Kidney tubule cell (primary cell): ENCODE measurements at regions not wholly inside any gene's neighbourhood (a gene's known extent, or its start where the extent isn't known, plus 50 kb on each side); places are given as distances from the start of the nearest gene placed in this dataset.
A peak's percentile ranks its signal among the peaks of the same experiment; 100 is the strongest.
"Not testable (repeated sequence)": the region's sequence is repeated elsewhere in the genome, so short reads cannot be mapped to it uniquely, and the experiment has no call there.

Experiments
- DNase-seq: peaks from one replicate; pipeline ENCODE4 v3.0.0-alpha.2; 2018; ENCODE audit warnings: low spot score

GRCh38 chr15:22259881-22260421 lies 179.6 kb downstream of the OR4M2 start:
- DNase-seq: no peak

GRCh38 chr15:22262613-22263020 lies 182.3 kb downstream of the OR4M2 start:
- peak; percentile 13 for DNase-seq

- no peak for DNase-seq
Measured at GRCh38 chr15:22263738-22264137, 183.4 kb downstream of the OR4M2 start.

- DNase-seq: not testable (repeated sequence)
Measured at GRCh38 chr15:22264272-22264671, 183.9 kb downstream of the OR4M2 start.

- peak; percentile 18 for DNase-seq
Measured at GRCh38 chr15:22265056-22265945, 185.0 kb downstream of the OR4M2 start.

- DNase-seq: no peak
Measured at GRCh38 chr15:22265970-22266369, 185.6 kb downstream of the OR4M2 start.

- DNase-seq: no peak
Measured at GRCh38 chr15:22267761-22268160, 187.4 kb downstream of the OR4M2 start.

GRCh38 chr15:22268201-22268600 lies 187.9 kb downstream of the OR4M2 start:
- not testable (repeated sequence) for DNase-seq

- not testable (repeated sequence) for DNase-seq
Measured at GRCh38 chr15:22268654-22269053, 188.3 kb downstream of the OR4M2 start.

- not testable (repeated sequence) for DNase-seq
Measured at GRCh38 chr15:22272286-22273160, 186.2 kb upstream of the GOLGA6L22 start.

- DNase-seq: not testable (repeated sequence)
Measured at GRCh38 chr15:22273185-22273584, 185.5 kb upstream of the GOLGA6L22 start.

- DNase-seq: not testable (repeated sequence)
Measured at GRCh38 chr15:22274376-22274775, 184.3 kb upstream of the GOLGA6L22 start.

GRCh38 chr15:22280770-22281169 lies 177.9 kb upstream of the GOLGA6L22 start:
- DNase-seq: not testable (repeated sequence)

- DNase-seq: not testable (repeated sequence)
Measured at GRCh38 chr15:22282794-22283533, 175.7 kb upstream of the GOLGA6L22 start.

- DNase-seq: not testable (repeated sequence)
Measured at GRCh38 chr15:22284795-22285420, 173.8 kb upstream of the GOLGA6L22 start.

GRCh38 chr15:22291054-22291453 lies 167.6 kb upstream of the GOLGA6L22 start:
- not testable (repeated sequence) for DNase-seq

GRCh38 chr15:22303112-22303511 lies 155.6 kb upstream of the GOLGA6L22 start:
- DNase-seq: not testable (repeated sequence)
